HG03060 (cell line): ENCODE measurements at regions not wholly inside any gene's neighbourhood (a gene's known extent, or its start where the extent isn't known, plus 50 kb on each side); places are given as distances from the start of the nearest gene placed in this dataset.
A peak's percentile ranks its signal among the peaks of the same experiment; 100 is the strongest.

Source experiments
- ATAC-seq: cut with Tn5 transposase; IDR thresholded peaks from one replicate; pipeline ENCODE4 v1.9.1; 2021; ENCODE audit warnings: low read depth, moderate number of reproducible peaks; ENCODE audit not compliant: unreplicated experiment

GRCh38 chr10:63707254-63707910, 186.2 kb downstream of the REEP3 start:
- peak; percentile 93 for ATAC-seq

GRCh38 chr10:63708421-63708820, 187.2 kb downstream of the REEP3 start:
- ATAC-seq: no peak

GRCh38 chr10:63710703-63711102, 189.5 kb downstream of the REEP3 start:
- no peak for ATAC-seq

GRCh38 chr10:63711361-63711760, 190.2 kb downstream of the REEP3 start:
- no peak for ATAC-seq

- no peak for ATAC-seq
These were observed 190.9 kb downstream of the REEP3 start for GRCh38 chr10:63711867-63712716.

- ATAC-seq: no peak
These were observed 191.5 kb downstream of the REEP3 start for GRCh38 chr10:63712717-63713115.

GRCh38 chr10:63713191-63714144, 192.3 kb downstream of the REEP3 start:
- no peak for ATAC-seq

GRCh38 chr10:63716016-63716580, 194.9 kb downstream of the REEP3 start:
- no peak for ATAC-seq

- ATAC-seq: no peak
These were observed 196.0 kb downstream of the REEP3 start for GRCh38 chr10:63717027-63717715.

GRCh38 chr10:63718006-63718405, 196.8 kb downstream of the REEP3 start:
- no peak for ATAC-seq

GRCh38 chr10:63718421-63718820, 197.2 kb downstream of the REEP3 start:
- ATAC-seq: no peak

- ATAC-seq: no peak
These were observed 198.1 kb downstream of the REEP3 start for GRCh38 chr10:63719226-63719856.

- no peak for ATAC-seq
These were observed 198.9 kb downstream of the REEP3 start for GRCh38 chr10:63720072-63720537.

- no peak for ATAC-seq
These were observed 199.5 kb downstream of the REEP3 start for GRCh38 chr10:63720676-63721075.

- ATAC-seq: no peak
These were observed 201.3 kb downstream of the REEP3 start for GRCh38 chr10:63722537-63722936.

GRCh38 chr10:63723320-63723719, 202.1 kb downstream of the REEP3 start:
- no peak for ATAC-seq

GRCh38 chr10:63723741-63724140, 202.5 kb downstream of the REEP3 start:
- ATAC-seq: no peak

- ATAC-seq: no peak
These were observed 203.7 kb downstream of the REEP3 start for GRCh38 chr10:63724922-63725321.

GRCh38 chr10:63726867-63727266, 205.7 kb downstream of the REEP3 start:
- ATAC-seq: no peak
